ENCODE measurements at regions not wholly inside any gene's neighbourhood (a gene's known extent, or its start where the extent isn't known, plus 50 kb on each side); places are given as distances from the start of the nearest gene placed in this dataset.

GRCh38 chr6:159118924-159119323, 50.3 kb upstream of the FNDC1 start:
- no peak for DNase-seq (ENCODE audit: low spot score)

GRCh38 chr6:159117563-159117962, 51.6 kb upstream of the FNDC1 start:
- DNase-seq (ENCODE audit: low spot score) = no peak

GRCh38 chr6:159117046-159117445, 52.2 kb upstream of the FNDC1 start:
- no peak for DNase-seq (ENCODE audit: low spot score)

GRCh38 chr6:159116343-159116742, 52.9 kb upstream of the FNDC1 start:
- no peak for DNase-seq (ENCODE audit: low spot score)

- DNase-seq (ENCODE audit: low spot score) = no peak
These were observed 54.6 kb upstream of the FNDC1 start for GRCh38 chr6:159114569-159114968.

- no peak for DNase-seq (ENCODE audit: low spot score)
These were observed 56.0 kb upstream of the FNDC1 start for GRCh38 chr6:159113223-159113622.

GRCh38 chr6:159112714-159113113, 56.5 kb upstream of the FNDC1 start:
- DNase-seq (ENCODE audit: low spot score) = no peak

GRCh38 chr6:159110748-159111147, 58.5 kb upstream of the FNDC1 start:
- no peak for DNase-seq (ENCODE audit: low spot score)

GRCh38 chr6:159110013-159110412, 59.2 kb upstream of the FNDC1 start:
- peak; percentile 45 for DNase-seq (ENCODE audit: low spot score)

GRCh38 chr6:159109391-159109790, 59.8 kb upstream of the FNDC1 start:
- peak; percentile 39 for DNase-seq (ENCODE audit: low spot score)

GRCh38 chr6:159108426-159108985, 60.7 kb upstream of the FNDC1 start:
- no peak for DNase-seq (ENCODE audit: low spot score)

- peak; percentile 42 for DNase-seq (ENCODE audit: low spot score)
These were observed 61.5 kb upstream of the FNDC1 start for GRCh38 chr6:159107451-159108260.

- peak; percentile 89 for DNase-seq (ENCODE audit: low spot score)
These were observed 61.9 kb upstream of the TAGAP start for GRCh38 chr6:159106627-159107241.

- DNase-seq (ENCODE audit: low spot score) = no peak
These were observed 60.9 kb upstream of the TAGAP start for GRCh38 chr6:159105716-159106115.

- DNase-seq (ENCODE audit: low spot score) = no peak
These were observed 60.1 kb upstream of the TAGAP start for GRCh38 chr6:159104931-159105330.

GRCh38 chr6:159104163-159104925, 59.6 kb upstream of the TAGAP start:
- peak; percentile 69 for DNase-seq (ENCODE audit: low spot score)

GRCh38 chr6:159103396-159104162, 58.8 kb upstream of the TAGAP start:
- DNase-seq (ENCODE audit: low spot score) = no peak

- DNase-seq (ENCODE audit: low spot score) = no peak
These were observed 57.8 kb upstream of the TAGAP start for GRCh38 chr6:159102373-159103160.

GRCh38 chr6:159101656-159102055, 56.9 kb upstream of the TAGAP start:
- no peak for DNase-seq (ENCODE audit: low spot score)

GRCh38 chr6:159100395-159101182, 55.8 kb upstream of the TAGAP start:
- DNase-seq (ENCODE audit: low spot score) = no peak

All from ureter (tissue), 1 donor.